K562 (cell line): ENCODE measurements at regions not wholly inside any gene's neighbourhood (a gene's known extent, or its start where the extent isn't known, plus 50 kb on each side); places are given as distances from the start of the nearest gene placed in this dataset.

ENCODE experiments used
- CREB1 ChIP-seq, 2 experiments: sonication (generic) in 1 of 2; formaldehyde crosslinking in 1 of 2; IDR thresholded peaks; 2 replicates each; pipeline versions ENCODE4 v1.6.1 to v1.8.0; 2012 to 2022; ENCODE audit warnings: inconsistent platforms in 1 of 2, mild to moderate bottlenecking in 1 of 2, missing genetic modification reagents in 1 of 2, moderate library complexity in 1 of 2
- CREB3 ChIP-seq: fragments of 450-650 bp; conservative IDR thresholded peaks from 2 replicates; pipeline ENCODE4 v1.6.1; 2016; ENCODE audit warnings: missing genetic modification characterization, low read depth, mild to moderate bottlenecking, missing compliant biosample characterization, moderate library complexity
- CTCF ChIP-seq, 3 experiments: IDR thresholded peaks in 2 of 3; conservative IDR thresholded peaks in 1 of 3; 2 replicates each; pipeline ENCODE4 v1.5.1; 2011 to 2012; ENCODE audit warnings: low read length in 3 of 3, mild to moderate bottlenecking in 3 of 3, control low read depth in 2 of 3, improper control_type of control experiment in 1 of 3, inconsistent platforms in 1 of 3, low read depth in 1 of 3, mixed read lengths in 1 of 3, moderate library complexity in 1 of 3; ENCODE audit not compliant: insufficient read depth in 2 of 3
- NCOA2 ChIP-seq, 2 experiments: fragments of 450-650 bp; IDR thresholded peaks; 2 replicates each; pipeline ENCODE4 v1.6.1; 2018; ENCODE audit warnings: mild to moderate bottlenecking in 2 of 2, moderate library complexity in 1 of 2; ENCODE audit not compliant: partially characterized antibody in 2 of 2
- REST ChIP-seq, 2 experiments: fragments of 450-650 bp; formaldehyde crosslinking in 1 of 2; IDR thresholded peaks; 2 replicates each; pipeline versions ENCODE4 v1.4.0 to v1.6.1; 2014 to 2020; ENCODE audit warnings: mild to moderate bottlenecking in 2 of 2, borderline replicate concordance in 1 of 2, low read depth in 1 of 2
- TBP ChIP-seq: optimal IDR thresholded peaks from 2 replicates; pipeline ENCODE3; 2011; ENCODE audit warnings: low read depth, low read length, improper control_type of control experiment
- XRCC3 ChIP-seq: fragments of 450-650 bp; IDR thresholded peaks from 2 replicates; pipeline ENCODE4 v1.6.1; 2017; ENCODE audit warnings: mild to moderate bottlenecking, moderate library complexity
- ZBTB26 ChIP-seq: fragments of 450-650 bp; formaldehyde crosslinking; IDR thresholded peaks from 2 replicates; pipeline ENCODE4 v1.4.0; 2022; ENCODE audit warnings: missing genetic modification characterization
- ZNF274 ChIP-seq: IDR thresholded peaks from 2 replicates; pipeline ENCODE4 v1.6.1; 2011; ENCODE audit warnings: low read depth, mild to moderate bottlenecking, low read length, moderate library complexity, borderline replicate concordance
- ZNF407 ChIP-seq: fragments of 450-650 bp; IDR thresholded peaks from 2 replicates; pipeline ENCODE4 v1.6.1; 2016; ENCODE audit warnings: low read depth

GRCh38 chr12:74108729-74109128 lies 428.9 kb upstream of the ATXN7L3B start:
- TF ChIP-seq TBP = no peak
- TF ChIP-seq ZNF274 = no peak
- no peak for TF ChIP-seq NCOA2 (IDR thresholded peaks at IDR 0.05; ENCODE audit: partially characterized antibody in 2 of 2)
- TF ChIP-seq CREB3 (tag) = no peak
- no peak for TF ChIP-seq CREB1 (IDR thresholded peaks at IDR 0.05)
- no peak for TF ChIP-seq CREB1 (CRISPR knock-in tag; IDR thresholded peaks at IDR 0.05)
- TF ChIP-seq ZBTB26 (CRISPR knock-in tag) = no peak
- no peak for TF ChIP-seq ZNF407
- TF ChIP-seq REST (IDR thresholded peaks at IDR 0.05; ENCODE audit: borderline replicate concordance) = no peak
- TF ChIP-seq REST (CRISPR knock-in tag; IDR thresholded peaks at IDR 0.05; ENCODE audit: low read depth) = no peak
- TF ChIP-seq CTCF (IDR thresholded peaks at IDR 0.05 in 2 of 3, conservative IDR thresholded peaks at IDR 0.05 in 1 of 3; ENCODE audit: insufficient read depth in 2 of 3, low read depth in 1 of 3, low read length in 3 of 3) = no peak
- no peak for TF ChIP-seq XRCC3
